Neural progenitor cell (in vitro differentiated cells): ENCODE measurements at regions not wholly inside any gene's neighbourhood (a gene's known extent, or its start where the extent isn't known, plus 50 kb on each side); places are given as distances from the start of the nearest gene placed in this dataset.

Source experiments
- CTCF ChIP-seq: fragments of 200-600 bp; sonication (generic); IDR thresholded peaks from 2 replicates; pipeline ENCODE4 v1.5.1; 2017; ENCODE audit warnings: antibody characterized with exemption, mild to moderate bottlenecking
- EZH2phosphoT487 ChIP-seq: fragments of 200-600 bp; sonication (generic); IDR thresholded peaks from 2 replicates; pipeline ENCODE4 v1.6.1; 2017; ENCODE audit warnings: antibody characterized with exemption

GRCh38 chr5:54630738-54631359 lies 113.3 kb downstream of the SNX18 start:
- TF ChIP-seq CTCF, result no peak
- TF ChIP-seq EZH2phosphoT487, result no peak
